K562 (cell line): ENCODE measurements at regions not wholly inside any gene's neighbourhood (a gene's known extent, or its start where the extent isn't known, plus 50 kb on each side); places are given as distances from the start of the nearest gene placed in this dataset.

Experiments used
- CBFB ChIP-seq: sonication (generic); formaldehyde crosslinking; IDR thresholded peaks from 2 replicates; pipeline ENCODE4 v1.4.0; 2020; ENCODE audit warnings: mild to moderate bottlenecking, missing genetic modification reagents
- CHAMP1 ChIP-seq: fragments of 450-650 bp; IDR thresholded peaks from 2 replicates; pipeline ENCODE4 v1.6.1; 2016; ENCODE audit warnings: mild to moderate bottlenecking
- GTF2F1 ChIP-seq: IDR thresholded peaks from 2 replicates; pipeline ENCODE4 v1.6.1; 2011; ENCODE audit warnings: low read depth, low read length, improper control_type of control experiment
- HDGF ChIP-seq: fragments of 450-650 bp; IDR thresholded peaks from 2 replicates; pipeline ENCODE4 v1.6.1; 2016
- HEY1 ChIP-seq: fragments of 250-450 bp; sonication (Bioruptor Pico); IDR thresholded peaks from 2 replicates; pipeline ENCODE4 v1.5.0; 2020; ENCODE audit warnings: mild to moderate bottlenecking, moderate library complexity, borderline replicate concordance
- HIVEP1 ChIP-seq: fragments of 250-450 bp; sonication (Bioruptor Pico); IDR thresholded peaks from 2 replicates; pipeline ENCODE4 v1.4.0; 2020; ENCODE audit warnings: mild to moderate bottlenecking
- KLF10 ChIP-seq: fragments of 250-450 bp; sonication (Bioruptor Pico); IDR thresholded peaks from 2 replicates; pipeline ENCODE4 v1.6.1; 2021; ENCODE audit warnings: matching md5 sums
- NR2C2 ChIP-seq, 2 experiments: fragments of 200-800 bp in 1 of 2; sonication (Bioruptor generic) in 1 of 2; sonication (generic) in 1 of 2; formaldehyde crosslinking in 1 of 2; IDR thresholded peaks; 2 replicates each; pipeline versions ENCODE4 v1.6.1 to v1.8.0; 2016 to 2022; ENCODE audit warnings: mild to moderate bottlenecking in 1 of 2, missing compliant biosample characterization in 1 of 2, missing genetic modification characterization in 1 of 2, missing genetic modification reagents in 1 of 2
- PHF21A ChIP-seq: fragments of 450-650 bp; IDR thresholded peaks from 2 replicates; pipeline ENCODE4 v1.6.1; 2017; ENCODE audit warnings: low read depth, borderline replicate concordance
- SMAD3 ChIP-seq: fragments of 450-650 bp; formaldehyde crosslinking; conservative IDR thresholded peaks from 2 replicates; pipeline ENCODE4 v1.4.0; 2020; ENCODE audit warnings: mild to moderate bottlenecking
- SNIP1 ChIP-seq: fragments of 450-650 bp; IDR thresholded peaks from 2 replicates; pipeline ENCODE4 v1.7.1; 2017; ENCODE audit warnings: low read depth, mild to moderate bottlenecking
- WHSC1 ChIP-seq: IDR thresholded peaks from one replicate; pipeline ENCODE4 v1.6.1; 2012; ENCODE audit warnings: low read length, control low read depth, inconsistent platforms
- ZBED1 ChIP-seq: IDR thresholded peaks from 2 replicates; pipeline ENCODE4 v1.6.1; 2014
- ZNF347 ChIP-seq: fragments of 450-650 bp; formaldehyde crosslinking; IDR thresholded peaks from 2 replicates; pipeline ENCODE4 v1.4.0; 2020; ENCODE audit warnings: low read depth, mild to moderate bottlenecking, moderate library complexity
- ZNF41 ChIP-seq: fragments of 250-450 bp; sonication (Bioruptor Pico); conservative IDR thresholded peaks from 2 replicates; pipeline ENCODE4 v1.4.0; 2020; ENCODE audit warnings: mild to moderate bottlenecking
- TF ChIP-seq, protein P1 (sequence below), 2 experiments: fragments of 450-650 bp; IDR thresholded peaks; 2 replicates each; pipeline ENCODE4 v1.6.1; 2016
- TF ChIP-seq, protein P2 (sequence below): fragments of 250-450 bp; sonication (Bioruptor Pico); IDR thresholded peaks from 2 replicates; pipeline ENCODE4 v1.8.0; 2022; ENCODE audit warnings: moderate library complexity, mild to moderate bottlenecking, inconsistent platforms
- TF ChIP-seq, protein P3 (sequence below): fragments of 250-450 bp; sonication (Bioruptor Pico); IDR thresholded peaks from 2 replicates; pipeline ENCODE4 v1.4.0; 2020; ENCODE audit warnings: mild to moderate bottlenecking, moderate library complexity
- TF ChIP-seq, protein P4 (sequence below): fragments of 450-650 bp; conservative IDR thresholded peaks from 2 replicates; pipeline ENCODE4 v1.6.1; 2016; ENCODE audit warnings: missing genetic modification characterization, low read depth, mild to moderate bottlenecking, missing compliant biosample characterization, moderate library complexity

DNA sequence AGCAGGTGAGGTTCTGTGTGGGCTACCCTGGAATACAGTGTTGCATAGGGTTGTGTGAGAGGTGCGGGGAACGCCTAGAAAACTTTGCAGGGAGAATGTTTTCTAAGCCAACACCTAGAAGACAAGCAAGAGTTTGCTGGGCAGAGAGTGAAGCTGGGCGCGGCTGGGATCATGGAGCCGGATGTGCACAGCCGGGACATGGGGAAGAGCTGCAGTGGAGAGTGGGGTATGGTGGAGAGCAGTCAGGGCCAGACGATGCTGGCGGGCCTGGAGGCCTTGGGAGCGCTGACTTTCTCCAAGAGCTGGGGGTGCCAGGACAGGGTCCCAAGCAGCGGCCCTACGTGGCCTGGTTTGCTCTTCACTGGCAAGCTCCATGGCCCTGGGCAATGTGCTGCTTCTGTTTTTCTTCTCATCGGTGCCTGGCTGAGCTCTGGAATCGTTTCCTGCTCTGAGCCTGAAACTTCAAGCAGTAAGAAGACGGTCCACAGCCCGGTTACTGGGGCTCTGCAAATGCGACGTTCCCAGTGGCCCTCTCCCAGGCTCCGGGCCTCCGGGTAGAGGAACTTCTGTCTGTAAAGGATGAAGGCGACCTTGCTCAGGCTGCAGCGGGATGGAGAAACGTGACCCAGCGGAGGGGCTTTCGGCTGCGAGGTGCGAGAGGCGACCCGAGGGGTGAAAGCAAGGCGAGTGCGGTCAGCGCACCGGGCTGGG, 51.9 kb upstream of the CD34 start (continued):
- TF ChIP-seq PHF21A (no peak), KLF10 (CRISPR knock-in tag) (no peak), HEY1 (CRISPR knock-in tag) (no peak), HIVEP1 (CRISPR knock-in tag) (no peak), CHAMP1 (no peak), CBFB (CRISPR knock-in tag) (no peak), NR2C2 (CRISPR knock-in tag; IDR thresholded peaks at IDR 0.05) (no peak), NR2C2 (tag; IDR thresholded peaks at IDR 0.05) (no peak), ZBED1 (0 out of 2 replicates have a peak, but pooled peaks have one; percentile 22), GTF2F1 (no peak), SNIP1 (no peak), HDGF (peak; percentile 40; the same call in 1 of the 2 replicates), ZNF41 (0 out of 2 replicates have a peak, but pooled peaks have one; percentile 54), ZNF347 (CRISPR knock-in tag) (no peak), SMAD3 (no peak), WHSC1 (no peak)
- TF ChIP-seq, protein P1, sequence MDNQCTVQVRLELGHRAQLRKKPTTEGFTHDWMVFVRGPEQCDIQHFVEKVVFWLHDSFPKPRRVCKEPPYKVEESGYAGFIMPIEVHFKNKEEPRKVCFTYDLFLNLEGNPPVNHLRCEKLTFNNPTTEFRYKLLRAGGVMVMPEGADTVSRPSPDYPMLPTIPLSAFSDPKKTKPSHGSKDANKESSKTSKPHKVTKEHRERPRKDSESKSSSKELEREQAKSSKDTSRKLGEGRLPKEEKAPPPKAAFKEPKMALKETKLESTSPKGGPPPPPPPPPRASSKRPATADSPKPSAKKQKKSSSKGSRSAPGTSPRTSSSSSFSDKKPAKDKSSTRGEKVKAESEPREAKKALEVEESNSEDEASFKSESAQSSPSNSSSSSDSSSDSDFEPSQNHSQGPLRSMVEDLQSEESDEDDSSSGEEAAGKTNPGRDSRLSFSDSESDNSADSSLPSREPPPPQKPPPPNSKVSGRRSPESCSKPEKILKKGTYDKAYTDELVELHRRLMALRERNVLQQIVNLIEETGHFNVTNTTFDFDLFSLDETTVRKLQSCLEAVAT (IDR thresholded peaks at IDR 0.05): peak in 1 of 2 experiments; percentile 65; a peak in 1 of 4 replicates
- TF ChIP-seq, protein P2, sequence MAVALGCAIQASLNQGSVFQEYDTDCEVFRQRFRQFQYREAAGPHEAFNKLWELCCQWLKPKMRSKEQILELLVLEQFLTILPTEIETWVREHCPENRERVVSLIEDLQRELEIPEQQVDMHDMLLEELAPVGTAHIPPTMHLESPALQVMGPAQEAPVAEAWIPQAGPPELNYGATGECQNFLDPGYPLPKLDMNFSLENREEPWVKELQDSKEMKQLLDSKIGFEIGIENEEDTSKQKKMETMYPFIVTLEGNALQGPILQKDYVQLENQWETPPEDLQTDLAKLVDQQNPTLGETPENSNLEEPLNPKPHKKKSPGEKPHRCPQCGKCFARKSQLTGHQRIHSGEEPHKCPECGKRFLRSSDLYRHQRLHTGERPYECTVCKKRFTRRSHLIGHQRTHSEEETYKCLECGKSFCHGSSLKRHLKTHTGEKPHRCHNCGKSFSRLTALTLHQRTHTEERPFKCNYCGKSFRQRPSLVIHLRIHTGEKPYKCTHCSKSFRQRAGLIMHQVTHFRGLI: 0 out of 2 replicates have a peak, but pooled peaks have one; percentile 58
- TF ChIP-seq, protein P3, sequence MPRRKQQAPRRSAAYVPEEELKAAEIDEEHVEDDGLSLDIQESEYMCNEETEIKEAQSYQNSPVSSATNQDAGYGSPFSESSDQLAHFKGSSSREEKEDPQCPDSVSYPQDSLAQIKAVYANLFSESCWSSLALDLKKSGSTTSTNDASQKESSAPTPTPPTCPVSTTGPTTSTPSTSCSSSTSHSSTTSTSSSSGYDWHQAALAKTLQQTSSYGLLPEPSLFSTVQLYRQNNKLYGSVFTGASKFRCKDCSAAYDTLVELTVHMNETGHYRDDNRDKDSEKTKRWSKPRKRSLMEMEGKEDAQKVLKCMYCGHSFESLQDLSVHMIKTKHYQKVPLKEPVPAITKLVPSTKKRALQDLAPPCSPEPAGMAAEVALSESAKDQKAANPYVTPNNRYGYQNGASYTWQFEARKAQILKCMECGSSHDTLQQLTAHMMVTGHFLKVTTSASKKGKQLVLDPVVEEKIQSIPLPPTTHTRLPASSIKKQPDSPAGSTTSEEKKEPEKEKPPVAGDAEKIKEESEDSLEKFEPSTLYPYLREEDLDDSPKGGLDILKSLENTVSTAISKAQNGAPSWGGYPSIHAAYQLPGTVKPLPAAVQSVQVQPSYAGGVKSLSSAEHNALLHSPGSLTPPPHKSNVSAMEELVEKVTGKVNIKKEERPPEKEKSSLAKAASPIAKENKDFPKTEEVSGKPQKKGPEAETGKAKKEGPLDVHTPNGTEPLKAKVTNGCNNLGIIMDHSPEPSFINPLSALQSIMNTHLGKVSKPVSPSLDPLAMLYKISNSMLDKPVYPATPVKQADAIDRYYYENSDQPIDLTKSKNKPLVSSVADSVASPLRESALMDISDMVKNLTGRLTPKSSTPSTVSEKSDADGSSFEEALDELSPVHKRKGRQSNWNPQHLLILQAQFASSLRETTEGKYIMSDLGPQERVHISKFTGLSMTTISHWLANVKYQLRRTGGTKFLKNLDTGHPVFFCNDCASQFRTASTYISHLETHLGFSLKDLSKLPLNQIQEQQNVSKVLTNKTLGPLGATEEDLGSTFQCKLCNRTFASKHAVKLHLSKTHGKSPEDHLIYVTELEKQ (CRISPR knock-in tag): 0 out of 2 replicates have a peak, but pooled peaks have one; percentile 22
- TF ChIP-seq, protein P4, sequence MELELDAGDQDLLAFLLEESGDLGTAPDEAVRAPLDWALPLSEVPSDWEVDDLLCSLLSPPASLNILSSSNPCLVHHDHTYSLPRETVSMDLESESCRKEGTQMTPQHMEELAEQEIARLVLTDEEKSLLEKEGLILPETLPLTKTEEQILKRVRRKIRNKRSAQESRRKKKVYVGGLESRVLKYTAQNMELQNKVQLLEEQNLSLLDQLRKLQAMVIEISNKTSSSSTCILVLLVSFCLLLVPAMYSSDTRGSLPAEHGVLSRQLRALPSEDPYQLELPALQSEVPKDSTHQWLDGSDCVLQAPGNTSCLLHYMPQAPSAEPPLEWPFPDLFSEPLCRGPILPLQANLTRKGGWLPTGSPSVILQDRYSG (tag): no peak
